AG10803 (cell line): ENCODE measurements at regions not wholly inside any gene's neighbourhood (a gene's known extent, or its start where the extent isn't known, plus 50 kb on each side); places are given as distances from the start of the nearest gene placed in this dataset.

Experiments used
- DNase-seq: peaks from one replicate; pipeline ENCODE4 v3.0.0; 2010; ENCODE audit warnings: low read depth
- H3K4me3 ChIP-seq: 2 replicates; pipeline ENCODE4 v1.5.1; 2011; ENCODE audit warnings: mild to moderate bottlenecking, low read length, control low read depth
- TF ChIP-seq, protein P1 (sequence below): conservative IDR thresholded peaks from 2 replicates; pipeline ENCODE4 v1.5.1; 2011; ENCODE audit warnings: mild to moderate bottlenecking, low read length, control low read depth, inconsistent platforms

GRCh38 chr2:222038067-222038802, 260.6 kb downstream of the PAX3 start:
- peak; percentile 41 for DNase-seq
- TF ChIP-seq, protein P1, sequence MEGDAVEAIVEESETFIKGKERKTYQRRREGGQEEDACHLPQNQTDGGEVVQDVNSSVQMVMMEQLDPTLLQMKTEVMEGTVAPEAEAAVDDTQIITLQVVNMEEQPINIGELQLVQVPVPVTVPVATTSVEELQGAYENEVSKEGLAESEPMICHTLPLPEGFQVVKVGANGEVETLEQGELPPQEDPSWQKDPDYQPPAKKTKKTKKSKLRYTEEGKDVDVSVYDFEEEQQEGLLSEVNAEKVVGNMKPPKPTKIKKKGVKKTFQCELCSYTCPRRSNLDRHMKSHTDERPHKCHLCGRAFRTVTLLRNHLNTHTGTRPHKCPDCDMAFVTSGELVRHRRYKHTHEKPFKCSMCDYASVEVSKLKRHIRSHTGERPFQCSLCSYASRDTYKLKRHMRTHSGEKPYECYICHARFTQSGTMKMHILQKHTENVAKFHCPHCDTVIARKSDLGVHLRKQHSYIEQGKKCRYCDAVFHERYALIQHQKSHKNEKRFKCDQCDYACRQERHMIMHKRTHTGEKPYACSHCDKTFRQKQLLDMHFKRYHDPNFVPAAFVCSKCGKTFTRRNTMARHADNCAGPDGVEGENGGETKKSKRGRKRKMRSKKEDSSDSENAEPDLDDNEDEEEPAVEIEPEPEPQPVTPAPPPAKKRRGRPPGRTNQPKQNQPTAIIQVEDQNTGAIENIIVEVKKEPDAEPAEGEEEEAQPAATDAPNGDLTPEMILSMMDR, result peak; percentile 58
- no peak overlapping the region for H3K4me3 ChIP-seq

DNA sequence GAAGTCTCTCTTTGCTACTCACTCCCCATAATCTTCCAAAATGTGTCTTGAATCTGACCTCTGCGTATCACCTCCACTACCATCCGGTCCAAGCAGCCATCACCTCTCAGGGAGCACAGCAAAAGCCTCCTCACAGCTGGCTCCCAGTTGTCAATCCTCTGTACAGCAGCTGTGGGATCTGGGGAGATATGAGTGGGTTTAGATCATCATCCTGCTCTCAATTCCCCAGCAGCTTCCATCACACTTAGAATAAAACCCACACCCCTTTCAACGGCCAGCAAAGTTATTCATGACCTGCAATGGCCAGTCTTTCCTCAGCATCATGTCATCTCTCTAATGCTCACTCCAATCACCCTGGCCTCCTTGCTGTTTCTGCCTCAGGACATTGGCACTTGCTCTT, 261.6 kb downstream of the PAX3 start:
- no peak overlapping the region for H3K4me3 ChIP-seq
- DNase-seq, result no peak
- TF ChIP-seq, protein P1, result no peak

DNA sequence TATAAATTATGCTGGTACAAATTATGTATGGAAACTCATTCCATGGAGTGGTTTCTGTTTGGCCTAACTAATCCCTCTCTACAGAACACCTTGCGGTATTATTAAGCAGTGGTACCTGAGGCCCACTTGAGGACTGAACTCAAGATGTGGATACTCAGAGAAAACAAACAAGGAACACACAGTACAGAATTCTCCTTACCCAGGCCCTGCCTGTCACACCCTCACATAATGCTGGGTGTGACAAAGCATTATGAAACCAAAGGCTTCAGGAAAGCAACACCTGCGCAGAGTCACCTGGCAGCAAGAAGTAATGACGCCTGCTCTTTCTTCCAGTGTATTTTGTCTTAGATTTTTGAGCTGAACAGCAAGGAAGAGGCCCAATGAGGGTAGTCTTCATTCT, 264.7 kb downstream of the PAX3 start:
- TF ChIP-seq, protein P1, result no peak
- DNase-seq, result no peak
- no peak overlapping the region for H3K4me3 ChIP-seq

DNA sequence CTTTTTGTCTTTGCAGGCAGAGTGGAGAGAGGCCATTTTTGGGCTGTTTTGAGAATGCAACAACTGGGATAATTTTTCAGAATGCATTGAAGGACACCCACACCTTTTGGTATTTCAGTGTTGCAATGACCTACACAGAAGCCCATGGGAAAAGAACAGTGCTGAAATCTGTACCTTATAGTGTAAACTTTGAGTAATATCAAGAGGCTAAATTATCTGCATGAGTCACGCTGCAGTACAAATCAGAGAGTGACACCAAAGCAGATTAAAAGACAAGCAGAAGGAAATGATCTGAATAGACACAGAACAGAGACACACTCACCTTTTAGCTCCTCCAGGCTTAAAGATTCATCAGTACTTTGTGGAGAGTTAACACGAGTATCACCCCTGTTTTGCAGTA, 265.3 kb downstream of the PAX3 start:
- no peak overlapping the region for H3K4me3 ChIP-seq
- DNase-seq, result peak; percentile 3
- TF ChIP-seq, protein P1, result no peak

GRCh38 chr2:222025881-222026271, 272.9 kb downstream of the PAX3 start:
- DNase-seq, result no peak

GRCh38 chr2:222024932-222025880, 273.6 kb downstream of the PAX3 start:
- peak; percentile 48 for DNase-seq
- no peak overlapping the region for H3K4me3 ChIP-seq
- TF ChIP-seq, protein P1, result peak; percentile 75

More at GRCh38 chr2:222025881-222026271, 272.9 kb downstream of the PAX3 start:
- no peak overlapping the region for H3K4me3 ChIP-seq
- TF ChIP-seq, protein P1, result no peak
